ENCODE measurements at regions not wholly inside any gene's neighbourhood (a gene's known extent, or its start where the extent isn't known, plus 50 kb on each side); places are given as distances from the start of the nearest gene placed in this dataset.

- ATAC-seq, result no peak
- CTCF ChIA-PET (ENCODE audit: low intra/inter-chr PET ratio), result interaction anchor here (1.1 to 1.2 kb wide), 2 partner anchors 114 to 154 kb away, joined by 3 to 5 read pairs; no protein-coding TSS in a partner anchor
- WGBS (ENCODE audit: insufficient coverage, low coverage, missing lambda C conversion rate), result 0% methylated on average over 5 of the region's 5 CpGs
- TF ChIP-seq ZNF184 (CRISPR knock-in tag; IDR thresholded peaks at IDR 0.05), result no peak
- TF ChIP-seq MECOM (CRISPR knock-in tag; IDR thresholded peaks at IDR 0.05), result no peak
- TF ChIP-seq MEIS2 (IDR thresholded peaks at IDR 0.05; ENCODE audit: partially characterized antibody), result no peak
- TF ChIP-seq SMAD3 (CRISPR knock-in tag; conservative IDR thresholded peaks at IDR 0.05), result no peak
- no peak for TF ChIP-seq ZNF518B (CRISPR knock-in tag; IDR thresholded peaks at IDR 0.05)
- TF ChIP-seq MCM3 (IDR thresholded peaks at IDR 0.05), result no peak
- no peak for TF ChIP-seq SMC3 (conservative IDR thresholded peaks at IDR 0.05; ENCODE audit: insufficient read depth, low read depth, low read length)
- TF ChIP-seq NFIX (CRISPR knock-in tag; IDR thresholded peaks at IDR 0.05; ENCODE audit: low read depth), result no peak
- no peak for TF ChIP-seq PBX2 (CRISPR knock-in tag; IDR thresholded peaks at IDR 0.05; ENCODE audit: low read depth)
- TF ChIP-seq PBX2 (tag; conservative IDR thresholded peaks at IDR 0.05; ENCODE audit: low read depth), result no peak
- TF ChIP-seq RNF219 (CRISPR knock-in tag; IDR thresholded peaks at IDR 0.05), result no peak
- no peak for TF ChIP-seq RBM34 (IDR thresholded peaks at IDR 0.05; ENCODE audit: borderline replicate concordance, insufficient read depth, low read length)
- TF ChIP-seq SP2 (IDR thresholded peaks at IDR 0.05; ENCODE audit: extremely low read depth, low read depth, low read length, poor library complexity, severe bottlenecking), result no peak
- no peak for TF ChIP-seq FUS (optimal IDR thresholded peaks at IDR 0.05; ENCODE audit: low read depth, low read length)
Measured at GRCh38 chr6:168201799-168202198, 117.8 kb downstream of the DACT2 start.

More at GRCh38 chr6:168201799-168202198, 117.8 kb downstream of the DACT2 start:
- no peak overlapping the region for H3K4me3 ChIP-seq
- H3K9me1 ChIP-seq (ENCODE audit: control insufficient read depth, insufficient read depth, low read length), result no peaks in the 10 kb centered on the region
- H2AFZ ChIP-seq (ENCODE audit: low read depth, low read length), result no peak overlapping the region
- no peak overlapping the region for H3K9ac ChIP-seq (ENCODE audit: insufficient read depth in 1 of 2, low read depth in 2 of 2, low read length in 2 of 2)
- no peaks in the 10 kb centered on the region for H3K79me2 ChIP-seq (ENCODE audit: control insufficient read depth, insufficient read depth, low read length)
- peaks cover 5% of the 10 kb centered on the region; the same call in 1 of the 2 replicates for H4K20me1 ChIP-seq (replicated peaks; ENCODE audit: control insufficient read depth, insufficient read depth, low read length)
- no peaks in the 10 kb centered on the region for H3K4me1 ChIP-seq (replicated peaks in 1 of 2; ENCODE audit: control insufficient read depth in 2 of 2, insufficient read depth in 2 of 2, low read length in 2 of 2)
- intact Hi-C loops (cut with micrococcal nuclease) (no loop called here), in situ Hi-C loops (cut with MboI) (no loop called here)
- no peak overlapping the region for H3K27ac ChIP-seq (ENCODE audit: extremely low read depth, low read depth, low read length)
- POLR2A ChIA-PET, result interaction anchor here (0.9 kb wide), 1 partner anchor 153 kb away, joined by 3 read pairs; no protein-coding TSS in a partner anchor
- no peaks in the 10 kb centered on the region for H3K9me3 ChIP-seq (replicated peaks; ENCODE audit: control insufficient read depth, insufficient read depth, low read depth, low read length)
- FAIRE-seq (no peak), DNase-seq (ENCODE audit: extremely low read depth in 1 of 4, low spot score in 3 of 4) (no peak)
- H3K27me3 ChIP-seq (ENCODE audit: control insufficient read depth in 2 of 2, insufficient read depth in 2 of 2, low read length in 2 of 2), result peaks cover 10 to 70% of the 10 kb centered on the region in 2 experiments; a peak in 3 of 5 replicates
- no TSS peak for BruUV-seq (replicated peaks)
- no peaks in the 10 kb centered on the region for H3K36me3 ChIP-seq (ENCODE audit: control insufficient read depth, insufficient read depth, low read length)
- no peak overlapping the region for H3K4me2 ChIP-seq (ENCODE audit: insufficient read depth, low read length)
